ENCODE measurements at regions not wholly inside any gene's neighbourhood (a gene's known extent, or its start where the extent isn't known, plus 50 kb on each side); places are given as distances from the start of the nearest gene placed in this dataset.
"Not testable (repeated sequence)": the region's sequence is repeated elsewhere in the genome, so short reads cannot be mapped to it uniquely, and the experiment has no call there.

DNA sequence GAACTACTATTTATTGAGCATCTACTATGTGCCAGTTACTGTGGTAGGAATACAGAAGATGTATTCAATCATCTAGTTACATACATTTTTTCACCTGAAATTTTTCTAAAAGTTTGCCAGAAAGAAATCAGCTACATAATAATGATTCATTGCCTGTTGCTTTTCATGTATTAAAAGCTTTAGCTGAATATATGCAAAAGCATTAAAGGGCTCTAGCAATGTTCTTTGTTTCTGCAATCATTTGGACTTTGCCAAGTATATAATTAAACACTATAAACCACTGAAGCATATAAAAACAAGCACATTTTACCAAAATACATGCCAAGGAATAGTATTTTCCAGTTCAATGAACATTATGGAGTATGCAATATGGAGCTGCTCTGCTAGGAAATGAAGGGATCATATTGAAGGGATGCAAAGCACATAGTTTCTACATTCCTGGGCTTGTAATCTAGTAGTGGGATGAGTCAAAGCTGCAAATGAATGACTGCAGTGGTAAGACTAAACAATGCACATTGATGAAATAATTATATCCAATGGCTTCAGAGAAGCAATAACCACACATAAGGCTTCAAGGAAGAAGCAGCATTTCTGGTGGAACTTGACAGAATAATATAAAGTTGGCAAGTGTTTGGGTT, 87.7 kb downstream of the FOXD4L6 start:
- H3K4me1 ChIP-seq; H3K27me3 ChIP-seq; H3K27ac ChIP-seq; DNase-seq; H3K36me3 ChIP-seq; intact Hi-C loops (cut with DNase I; ENCODE audit: low total_unique reads); H3K9me3 ChIP-seq; H3K4me3 ChIP-seq: not testable (repeated sequence)

DNA sequence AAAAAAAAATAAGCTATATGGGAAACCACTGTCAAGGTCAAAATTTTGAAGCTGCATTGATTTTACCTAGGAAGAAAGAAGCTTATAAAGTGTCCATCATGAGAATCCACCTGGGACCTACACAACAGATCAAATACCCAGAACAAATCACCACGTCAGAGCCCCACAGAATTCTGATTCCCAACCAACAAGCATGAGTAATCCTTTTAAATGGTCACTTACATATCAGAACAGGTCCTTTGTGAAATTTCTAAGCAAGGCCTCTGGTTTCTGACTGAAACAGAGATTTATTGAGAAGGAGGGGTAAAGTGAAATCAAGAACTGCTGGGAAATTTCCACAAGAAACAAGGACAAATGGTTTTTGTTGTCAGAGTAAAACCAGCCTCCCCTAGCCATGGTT, 93.2 kb downstream of the FOXD4L6 start:
- H3K36me3 ChIP-seq; H3K4me3 ChIP-seq; H3K9me3 ChIP-seq; intact Hi-C loops (cut with DNase I; ENCODE audit: low total_unique reads); H3K27ac ChIP-seq; H3K27me3 ChIP-seq; H3K4me1 ChIP-seq; DNase-seq: not testable (repeated sequence)

DNA sequence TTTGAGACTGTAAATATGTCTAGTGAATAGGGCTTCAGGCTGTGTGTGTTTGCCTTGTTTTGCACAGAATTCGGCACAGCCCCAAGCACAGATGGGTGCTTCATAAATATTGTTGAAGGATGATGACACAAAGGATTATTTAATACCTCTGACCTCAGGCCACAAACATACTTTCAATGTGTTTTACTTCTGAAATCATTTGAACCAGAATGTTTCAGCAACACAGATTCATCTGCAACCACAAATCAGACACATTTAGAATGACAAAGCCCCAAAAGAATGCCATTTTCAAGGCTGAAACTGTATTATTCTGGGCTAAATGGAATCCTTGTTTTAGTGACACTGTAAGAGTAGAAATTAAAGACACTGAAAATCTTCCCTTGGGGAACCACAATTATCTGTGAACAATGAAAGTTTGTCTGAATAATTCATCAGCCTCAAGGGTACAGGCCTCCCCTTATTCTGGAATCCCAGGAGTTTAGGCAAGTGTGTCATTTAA, 93.7 kb downstream of the FOXD4L6 start:
- H3K36me3 ChIP-seq; H3K27me3 ChIP-seq; intact Hi-C loops (cut with DNase I; ENCODE audit: low total_unique reads); H3K4me3 ChIP-seq; H3K27ac ChIP-seq; H3K9me3 ChIP-seq; DNase-seq; H3K4me1 ChIP-seq: not testable (repeated sequence)

DNA sequence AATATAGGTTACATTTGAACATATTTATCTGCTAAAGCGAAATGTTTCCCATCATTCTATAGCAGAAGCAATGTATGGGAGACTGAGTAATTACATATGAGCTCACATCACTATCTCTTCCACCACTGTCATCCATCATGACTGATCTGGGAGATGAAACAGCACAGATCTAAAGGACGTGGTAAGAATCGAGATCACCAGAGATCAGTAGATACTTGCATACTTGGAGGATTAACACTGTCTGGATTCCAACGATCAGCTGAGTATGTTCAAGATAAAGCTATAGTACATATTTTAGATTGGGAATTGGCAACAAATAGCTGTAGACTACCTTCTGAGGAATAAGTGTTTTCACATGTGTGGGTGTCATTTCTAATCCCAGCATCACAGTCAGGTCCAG, 94.6 kb downstream of the FOXD4L6 start:
- DNase-seq; H3K27me3 ChIP-seq; intact Hi-C loops (cut with DNase I; ENCODE audit: low total_unique reads); H3K4me1 ChIP-seq; H3K9me3 ChIP-seq; H3K27ac ChIP-seq; H3K4me3 ChIP-seq; H3K36me3 ChIP-seq: not testable (repeated sequence)

GRCh38 chr9:41033360-41033759, 95.1 kb downstream of the FOXD4L6 start:
- H3K4me1 ChIP-seq; intact Hi-C loops (cut with DNase I; ENCODE audit: low total_unique reads); H3K9me3 ChIP-seq; H3K27ac ChIP-seq; DNase-seq; H3K4me3 ChIP-seq; H3K27me3 ChIP-seq; H3K36me3 ChIP-seq: not testable (repeated sequence)

GRCh38 chr9:41026912-41027676, 101.4 kb downstream of the FOXD4L6 start:
- intact Hi-C loops (cut with DNase I; ENCODE audit: low total_unique reads); H3K9me3 ChIP-seq; H3K27me3 ChIP-seq; H3K27ac ChIP-seq; H3K4me3 ChIP-seq; H3K36me3 ChIP-seq; DNase-seq; H3K4me1 ChIP-seq: not testable (repeated sequence)

GRCh38 chr9:41022365-41022764, 106.1 kb downstream of the FOXD4L6 start:
- not testable (repeated sequence) for DNase-seq, H3K27ac ChIP-seq

DNA sequence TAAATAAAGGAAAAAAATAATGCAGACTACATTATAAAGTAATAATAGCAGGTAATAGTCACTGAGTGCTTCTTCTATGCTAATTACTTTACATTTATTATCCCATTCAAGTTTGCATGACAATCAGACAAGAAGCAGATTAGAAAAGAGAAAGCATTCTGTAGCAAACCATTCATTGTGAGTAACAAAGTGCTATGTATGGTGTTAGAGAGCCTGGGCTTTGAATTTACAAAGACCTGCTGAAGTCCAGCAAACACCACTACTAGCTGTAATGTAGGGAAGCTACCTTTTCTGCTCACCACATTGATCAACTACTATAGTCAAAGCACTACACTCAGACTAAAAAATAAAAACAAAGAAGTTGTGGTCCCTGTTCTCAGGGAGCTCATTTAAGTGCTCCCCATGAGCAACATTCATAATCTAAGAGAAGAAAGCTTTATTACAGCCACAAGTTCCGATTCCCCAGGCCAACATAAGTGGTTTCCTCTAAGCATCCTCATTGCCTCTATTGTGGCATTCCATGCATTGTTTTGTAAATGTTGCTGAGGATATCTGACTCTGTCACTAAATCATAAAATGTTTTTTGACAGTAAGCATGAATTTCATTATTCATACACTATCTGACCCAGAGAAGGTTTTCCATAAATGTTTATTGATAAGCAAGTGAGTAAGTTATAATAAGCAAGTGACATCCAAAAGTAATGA, 108.5 kb downstream of the FOXD4L6 start:
- H3K9me3 ChIP-seq; DNase-seq; H3K27ac ChIP-seq; H3K4me1 ChIP-seq; H3K27me3 ChIP-seq; H3K4me3 ChIP-seq; H3K36me3 ChIP-seq; intact Hi-C loops (cut with DNase I; ENCODE audit: low total_unique reads): not testable (repeated sequence)

More at GRCh38 chr9:41022365-41022764, 106.1 kb downstream of the FOXD4L6 start:
- H3K4me1 ChIP-seq; H3K9me3 ChIP-seq; H3K36me3 ChIP-seq; intact Hi-C loops (cut with DNase I; ENCODE audit: low total_unique reads); H3K27me3 ChIP-seq; H3K4me3 ChIP-seq: not testable (repeated sequence)

- H3K27me3 ChIP-seq; DNase-seq; intact Hi-C loops (cut with DNase I; ENCODE audit: low total_unique reads); H3K4me1 ChIP-seq; H3K27ac ChIP-seq; H3K9me3 ChIP-seq; H3K36me3 ChIP-seq; H3K4me3 ChIP-seq: not testable (repeated sequence)
Observed at GRCh38 chr9:41018948-41019347, 109.5 kb downstream of the FOXD4L6 start.

- H3K4me3 ChIP-seq; intact Hi-C loops (cut with DNase I; ENCODE audit: low total_unique reads); H3K4me1 ChIP-seq; H3K36me3 ChIP-seq; H3K9me3 ChIP-seq; H3K27me3 ChIP-seq; DNase-seq; H3K27ac ChIP-seq: not testable (repeated sequence)
Observed at GRCh38 chr9:41016699-41017098, 111.8 kb downstream of the FOXD4L6 start.

DNA sequence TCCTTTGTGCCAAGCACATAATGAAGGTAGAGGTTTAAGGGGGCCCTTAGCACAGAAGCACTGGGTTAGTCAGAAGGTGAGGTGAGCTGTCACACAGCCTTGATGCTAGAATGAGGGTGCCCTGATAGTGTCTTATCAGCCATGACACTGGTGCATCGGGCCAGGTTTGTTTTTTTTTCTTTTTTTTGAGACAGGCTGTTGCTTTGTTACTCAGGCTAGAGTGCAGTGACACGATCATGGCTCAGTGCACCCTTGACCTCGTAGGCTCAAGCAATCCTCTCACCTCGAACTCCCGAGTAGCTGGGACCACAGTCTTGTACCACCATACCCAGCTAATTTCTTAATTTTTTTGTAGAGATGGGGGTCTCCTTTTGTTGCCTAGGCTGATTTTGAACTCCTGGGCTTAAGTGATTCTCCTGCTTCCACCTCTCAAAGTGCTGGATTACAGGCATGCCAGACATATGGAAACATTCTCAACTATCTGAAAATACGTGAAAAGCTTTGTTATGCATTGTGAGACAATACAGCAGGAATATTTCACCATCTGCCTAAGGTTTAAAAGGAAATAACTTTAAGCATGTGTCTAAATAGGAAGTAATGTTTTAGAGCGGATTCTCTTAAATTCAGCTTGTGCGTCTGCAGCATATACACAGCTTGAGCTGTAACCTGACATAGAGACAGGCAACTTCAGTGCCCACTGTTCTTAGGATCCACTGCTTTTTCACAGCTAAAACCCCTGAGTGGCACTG, 128.4 kb downstream of the FOXD4L6 start:
- H3K27me3 ChIP-seq; H3K4me3 ChIP-seq; H3K36me3 ChIP-seq; intact Hi-C loops (cut with DNase I; ENCODE audit: low total_unique reads); H3K4me1 ChIP-seq; H3K27ac ChIP-seq; DNase-seq; H3K9me3 ChIP-seq: not testable (repeated sequence)

GRCh38 chr9:40995490-40995889, 133.0 kb downstream of the FOXD4L6 start:
- H3K27ac ChIP-seq; H3K4me3 ChIP-seq; H3K27me3 ChIP-seq; H3K36me3 ChIP-seq; intact Hi-C loops (cut with DNase I; ENCODE audit: low total_unique reads); H3K4me1 ChIP-seq; DNase-seq; H3K9me3 ChIP-seq: not testable (repeated sequence)

- H3K27me3 ChIP-seq; H3K4me3 ChIP-seq; H3K27ac ChIP-seq; DNase-seq; H3K9me3 ChIP-seq; H3K4me1 ChIP-seq; H3K36me3 ChIP-seq; intact Hi-C loops (cut with DNase I; ENCODE audit: low total_unique reads): not testable (repeated sequence)
Observed at GRCh38 chr9:40993842-40994241, 134.6 kb downstream of the FOXD4L6 start.
